ENCODE measurements at regions not wholly inside any gene's neighbourhood (a gene's known extent, or its start where the extent isn't known, plus 50 kb on each side); places are given as distances from the start of the nearest gene placed in this dataset.

- no TSS peak for BruUV-seq (replicated peaks)
- CTCF ChIA-PET, result no interaction called here
- no peak for DNase-seq (ENCODE audit: low read depth, low spot score)
These were observed 94.0 kb upstream of the PLCL2 start for GRCh38 chr3:16790432-16791400.

DNA sequence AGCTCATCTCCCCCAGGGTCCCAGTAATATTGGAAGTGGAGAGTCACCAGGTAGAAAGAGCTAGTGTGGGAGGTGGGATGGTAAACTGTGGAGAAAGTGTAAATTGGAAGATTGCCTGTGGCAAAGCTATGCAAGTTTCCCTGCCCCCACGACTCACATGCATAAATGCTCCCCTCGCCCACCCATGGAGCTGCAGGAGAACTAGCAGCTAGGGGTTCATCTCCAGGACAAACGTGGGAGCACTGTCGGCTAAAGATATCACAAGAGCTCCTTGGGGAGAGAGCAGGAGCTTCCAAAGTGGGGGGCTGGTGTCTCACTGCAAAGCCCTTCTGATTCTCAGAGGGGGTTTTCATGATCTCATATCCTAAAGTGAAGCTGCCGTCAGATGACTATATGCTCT is 91.4 kb upstream of the PLCL2 start:
- Histone ChIP-seq H3K79me2 (ENCODE audit: control insufficient read depth, insufficient read depth, low read length) (no peaks in the 10 kb centered on the region), H2AFZ (ENCODE audit: low read depth, low read length) (no peak overlapping the region), H3K27ac (ENCODE audit: insufficient read depth, low read depth, low read length) (no peak overlapping the region), H3K9me1 (replicated peaks; ENCODE audit: control insufficient read depth, extremely low read depth, insufficient read depth, low read length) (no peaks in the 10 kb centered on the region), H3K9me3 (replicated peaks; ENCODE audit: control insufficient read depth, insufficient read depth, low read length) (no peaks in the 10 kb centered on the region), H4K20me1 (replicated peaks; ENCODE audit: control insufficient read depth, extremely low read depth, insufficient read depth, low read length) (no peaks in the 10 kb centered on the region), H3K27me3 (ENCODE audit: control insufficient read depth in 2 of 2, insufficient read depth in 2 of 2, low read length in 2 of 2) (peaks cover 0 to 3% of the 10 kb centered on the region in 2 experiments), H3K4me1 (ENCODE audit: control insufficient read depth, extremely low read depth, insufficient read depth, low read length) (no peaks in the 10 kb centered on the region), H3K4me2 (ENCODE audit: insufficient read depth, low read length) (no peak overlapping the region), H3K36me3 (ENCODE audit: control insufficient read depth in 2 of 2, extremely low read depth in 1 of 2, insufficient read depth in 2 of 2, low read length in 2 of 2) (no peaks in the 10 kb centered on the region), H3K9ac (replicated peaks; ENCODE audit: extremely low read depth, insufficient read depth, low read length) (no peak overlapping the region), H3K4me3 (replicated peaks in 1 of 3; ENCODE audit: insufficient read depth in 1 of 3, low read depth in 1 of 3, low read length in 3 of 3) (no peak overlapping the region)
- ChIA-PET POLR2A (no interaction called here), CTCF (no interaction called here)
- no peak for DNase-seq (ENCODE audit: low read depth, low spot score)
- TF ChIP-seq POLR2AphosphoS5 (IDR thresholded peaks at IDR 0.05; ENCODE audit: insufficient read depth, low read depth, low read length) (no peak), GATA2 (IDR thresholded peaks at IDR 0.05; ENCODE audit: insufficient read depth, insufficient read length, low read depth, low read length) (no peak), FOS (IDR thresholded peaks at IDR 0.05; ENCODE audit: borderline replicate concordance, insufficient read depth, low read length) (no peak), MAX (IDR thresholded peaks at IDR 0.05; ENCODE audit: insufficient read depth, insufficient read length) (no peak), MYC (IDR thresholded peaks at IDR 0.05; ENCODE audit: low read depth, low read length) (no peak), EZH2 (IDR thresholded peaks at IDR 0.05; ENCODE audit: borderline replicate concordance, low read depth, low read length, severe bottlenecking) (no peak), JUN (IDR thresholded peaks at IDR 0.05; ENCODE audit: borderline replicate concordance, insufficient read depth, insufficient read length, low read depth) (no peak)
- intact Hi-C loops (cut with micrococcal nuclease) (no loop called here), dilution Hi-C loops (cut with MboI; ENCODE audit: extremely low pct_ligation_motif_present, low sequenced_read_pairs) (no loop called here)
- FAIRE-seq, result no peak
- no TSS peak for BruUV-seq (replicated peaks)

More at GRCh38 chr3:16790432-16791400, 94.0 kb upstream of the PLCL2 start:
- no peak overlapping the region for H3K27ac ChIP-seq (ENCODE audit: insufficient read depth, low read depth, low read length)
- no peaks in the 10 kb centered on the region for H3K79me2 ChIP-seq (ENCODE audit: control insufficient read depth, insufficient read depth, low read length)
- no peaks in the 10 kb centered on the region for H4K20me1 ChIP-seq (replicated peaks; ENCODE audit: control insufficient read depth, extremely low read depth, insufficient read depth, low read length)
- intact Hi-C loops (cut with micrococcal nuclease) (no loop called here), dilution Hi-C loops (cut with MboI; ENCODE audit: extremely low pct_ligation_motif_present, low sequenced_read_pairs) (no loop called here)
- H3K4me3 ChIP-seq (replicated peaks in 1 of 3; ENCODE audit: insufficient read depth in 1 of 3, low read depth in 1 of 3, low read length in 3 of 3), result no peak overlapping the region
- H3K9me1 ChIP-seq (replicated peaks; ENCODE audit: control insufficient read depth, extremely low read depth, insufficient read depth, low read length), result no peaks in the 10 kb centered on the region
- no peak for TF ChIP-seq GATA2 (IDR thresholded peaks at IDR 0.05; ENCODE audit: insufficient read depth, insufficient read length, low read depth, low read length)
- TF ChIP-seq POLR2AphosphoS5 (IDR thresholded peaks at IDR 0.05; ENCODE audit: insufficient read depth, low read depth, low read length), result no peak
- no peak overlapping the region for H3K4me2 ChIP-seq (ENCODE audit: insufficient read depth, low read length)
- no peak for FAIRE-seq
- H3K36me3 ChIP-seq (ENCODE audit: control insufficient read depth in 2 of 2, extremely low read depth in 1 of 2, insufficient read depth in 2 of 2, low read length in 2 of 2), result no peaks in the 10 kb centered on the region
- H2AFZ ChIP-seq (ENCODE audit: low read depth, low read length), result no peak overlapping the region
- H3K9ac ChIP-seq (replicated peaks; ENCODE audit: extremely low read depth, insufficient read depth, low read length), result no peak overlapping the region
- H3K4me1 ChIP-seq (ENCODE audit: control insufficient read depth, extremely low read depth, insufficient read depth, low read length), result no peaks in the 10 kb centered on the region
- POLR2A ChIA-PET, result no interaction called here
- H3K9me3 ChIP-seq (replicated peaks; ENCODE audit: control insufficient read depth, insufficient read depth, low read length), result no peaks in the 10 kb centered on the region
- H3K27me3 ChIP-seq (ENCODE audit: control insufficient read depth in 2 of 2, insufficient read depth in 2 of 2, low read length in 2 of 2), result no peaks in the 10 kb centered on the region

All from endothelial cell of umbilical vein (primary cell).